ENCODE measurements at regions not wholly inside any gene's neighbourhood (a gene's known extent, or its start where the extent isn't known, plus 50 kb on each side); places are given as distances from the start of the nearest gene placed in this dataset.

DNA sequence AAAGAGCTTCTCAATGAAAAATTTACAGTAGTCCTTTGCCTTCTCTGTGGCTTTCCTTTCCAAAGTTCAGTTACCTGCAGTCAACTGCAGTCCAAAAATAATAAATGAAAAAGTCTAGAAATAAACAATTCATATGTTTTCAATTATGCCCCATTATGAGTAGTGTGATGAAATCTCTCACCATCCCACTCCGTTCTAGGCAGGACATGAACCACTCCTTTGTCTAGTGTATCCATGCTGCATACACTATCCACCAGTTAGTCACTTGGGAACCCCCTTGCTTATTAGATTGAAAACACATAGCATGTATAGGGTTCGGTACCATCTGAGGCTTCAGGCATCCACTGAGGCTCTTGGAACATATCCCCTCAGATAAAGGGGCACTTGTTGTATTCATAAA, 80.6 kb upstream of the EYA4 start:
- TF ChIP-seq POLR2AphosphoS5 (IDR thresholded peaks at IDR 0.05; ENCODE audit: low read depth, low read length) (no peak), POLR2A (IDR thresholded peaks at IDR 0.05; ENCODE audit: control extremely low read depth in 1 of 2, low read depth in 2 of 2, low read length in 2 of 2) (no peak), EP300 (IDR thresholded peaks at IDR 0.05; ENCODE audit: borderline replicate concordance in 1 of 2, low read depth in 2 of 2, low read length in 2 of 2) (no peak)

All from H1 (cell line).